ENCODE measurements at regions not wholly inside any gene's neighbourhood (a gene's known extent, or its start where the extent isn't known, plus 50 kb on each side); places are given as distances from the start of the nearest gene placed in this dataset.

- ATAC-seq (ENCODE audit: low read depth) (no peak), DNase-seq (ENCODE audit: low spot score in 2 of 2) (no peak)
- Mint-ChIP-seq H3K4me1 (no peaks in the 10 kb centered on the region), H3K4me3 (no peak overlapping the region), H3K9me3 (peaks cover under 1% of the 10 kb centered on the region), H3K27ac (no peak overlapping the region), H3K27me3 (peaks cover 4% of the 10 kb centered on the region), H3K36me3 (no peaks in the 10 kb centered on the region)
These were observed 133.4 kb downstream of the ESM1 start for GRCh38 chr5:54852007-54852406.

- DNase-seq (ENCODE audit: low spot score in 2 of 2) (no peak), ATAC-seq (ENCODE audit: low read depth) (no peak)
- no peak overlapping the region for H3K27ac Mint-ChIP-seq
- no peaks in the 10 kb centered on the region for H3K36me3 Mint-ChIP-seq
- H3K4me3 Mint-ChIP-seq, result no peak overlapping the region
- no peaks in the 10 kb centered on the region for H3K9me3 Mint-ChIP-seq
- H3K4me1 Mint-ChIP-seq, result no peaks in the 10 kb centered on the region
- H3K27me3 Mint-ChIP-seq, result peaks cover 4% of the 10 kb centered on the region
These were observed 133.9 kb downstream of the ESM1 start for GRCh38 chr5:54851449-54851848.

GRCh38 chr5:54848581-54848980 is 136.8 kb downstream of the ESM1 start:
- Mint-ChIP-seq H3K27me3 (peaks cover 4% of the 10 kb centered on the region), H3K4me1 (peaks cover 5% of the 10 kb centered on the region), H3K4me3 (no peak overlapping the region), H3K9me3 (no peaks in the 10 kb centered on the region), H3K27ac (no peak overlapping the region), H3K36me3 (no peaks in the 10 kb centered on the region)
- ATAC-seq (ENCODE audit: low read depth) (no peak), DNase-seq (ENCODE audit: low spot score in 2 of 2) (no peak)

DNA sequence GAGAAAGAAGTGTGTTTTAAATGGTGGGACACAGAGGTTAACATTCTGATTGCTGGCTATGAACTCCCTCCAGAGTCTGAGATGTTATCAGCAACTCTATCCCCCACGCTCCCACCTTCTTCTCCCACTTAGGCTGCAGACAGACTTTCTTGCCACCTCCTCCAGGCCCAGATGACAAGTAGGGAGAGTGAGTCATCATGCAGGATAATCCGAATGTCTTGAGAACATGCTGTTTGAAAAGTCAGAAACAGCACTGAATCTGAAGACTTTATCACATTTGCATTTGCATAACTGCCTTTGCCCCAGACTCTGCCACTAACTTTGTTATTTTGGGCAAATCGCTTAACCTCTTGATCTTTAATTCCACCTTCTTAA is 139.8 kb downstream of the ESM1 start:
- no peak for DNase-seq (ENCODE audit: low spot score in 2 of 2)
- no peak overlapping the region for H3K27ac Mint-ChIP-seq
- H3K4me1 Mint-ChIP-seq, result peaks cover 7% of the 10 kb centered on the region
- no peaks in the 10 kb centered on the region for H3K36me3 Mint-ChIP-seq
- H3K9me3 Mint-ChIP-seq, result no peaks in the 10 kb centered on the region
- no peak overlapping the region for H3K4me3 Mint-ChIP-seq
- peaks cover 3% of the 10 kb centered on the region for H3K27me3 Mint-ChIP-seq
- no peak for ATAC-seq (ENCODE audit: low read depth)

- Mint-ChIP-seq H3K9me3 (no peaks in the 10 kb centered on the region), H3K4me1 (peaks cover 7% of the 10 kb centered on the region), H3K4me3 (peak overlapping the region; percentile 85), H3K27me3 (peaks cover 3% of the 10 kb centered on the region), H3K27ac (peak overlapping the region; percentile 73), H3K36me3 (no peaks in the 10 kb centered on the region)
- DNase-seq (ENCODE audit: low spot score in 2 of 2) (peak in 1 of 2 donors; percentile 49), ATAC-seq (ENCODE audit: low read depth) (peak; percentile 68)
These were observed 140.4 kb downstream of the ESM1 start for GRCh38 chr5:54844905-54845566.

GRCh38 chr5:54844266-54844665 is 141.1 kb downstream of the ESM1 start:
- DNase-seq (ENCODE audit: low spot score in 2 of 2), result no peak
- Mint-ChIP-seq H3K4me1 (peaks cover 7% of the 10 kb centered on the region), H3K4me3 (peak overlapping the region; percentile 21)

GRCh38 chr5:54841481-54841880 is 143.9 kb downstream of the ESM1 start:
- Mint-ChIP-seq H3K4me3 (no peak overlapping the region), H3K4me1 (peaks cover 7% of the 10 kb centered on the region), H3K36me3 (no peaks in the 10 kb centered on the region), H3K27me3 (no peaks in the 10 kb centered on the region), H3K9me3 (no peaks in the 10 kb centered on the region), H3K27ac (no peak overlapping the region)
- ATAC-seq (ENCODE audit: low read depth), result no peak
- no peak for DNase-seq (ENCODE audit: low spot score in 2 of 2)

More at GRCh38 chr5:54844266-54844665, 141.1 kb downstream of the ESM1 start:
- H3K27me3 Mint-ChIP-seq, result peaks cover 3% of the 10 kb centered on the region
- H3K36me3 Mint-ChIP-seq, result no peaks in the 10 kb centered on the region
- H3K27ac Mint-ChIP-seq, result no peak overlapping the region
- no peaks in the 10 kb centered on the region for H3K9me3 Mint-ChIP-seq
- no peak for ATAC-seq (ENCODE audit: low read depth)

DNA sequence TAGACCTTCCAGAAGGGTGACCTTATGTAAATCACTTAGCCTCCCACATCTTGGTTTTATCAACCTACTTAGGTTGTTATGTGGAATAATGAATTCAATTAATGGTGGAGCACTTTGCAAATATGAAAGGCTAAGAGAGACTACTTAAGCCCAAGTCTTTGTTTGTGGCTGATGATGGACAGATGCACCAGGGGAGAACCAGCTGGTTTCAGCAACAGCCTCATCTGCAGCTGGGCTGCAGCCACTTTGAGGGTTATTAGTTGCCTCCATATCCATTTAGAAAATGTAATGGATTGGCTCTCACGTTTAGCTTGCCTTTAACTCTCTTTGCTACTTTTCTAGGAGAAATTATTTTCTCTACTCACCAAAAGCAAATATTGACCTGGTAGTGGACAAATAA is 146.6 kb downstream of the ESM1 start:
- H3K27me3 Mint-ChIP-seq, result no peaks in the 10 kb centered on the region
- ATAC-seq (ENCODE audit: low read depth), result no peak
- no peak overlapping the region for H3K27ac Mint-ChIP-seq
- DNase-seq (ENCODE audit: low spot score in 2 of 2), result no peak
- no peak overlapping the region for H3K4me3 Mint-ChIP-seq
- no peaks in the 10 kb centered on the region for H3K36me3 Mint-ChIP-seq
- no peaks in the 10 kb centered on the region for H3K9me3 Mint-ChIP-seq
- H3K4me1 Mint-ChIP-seq, result peaks cover 7% of the 10 kb centered on the region

DNA sequence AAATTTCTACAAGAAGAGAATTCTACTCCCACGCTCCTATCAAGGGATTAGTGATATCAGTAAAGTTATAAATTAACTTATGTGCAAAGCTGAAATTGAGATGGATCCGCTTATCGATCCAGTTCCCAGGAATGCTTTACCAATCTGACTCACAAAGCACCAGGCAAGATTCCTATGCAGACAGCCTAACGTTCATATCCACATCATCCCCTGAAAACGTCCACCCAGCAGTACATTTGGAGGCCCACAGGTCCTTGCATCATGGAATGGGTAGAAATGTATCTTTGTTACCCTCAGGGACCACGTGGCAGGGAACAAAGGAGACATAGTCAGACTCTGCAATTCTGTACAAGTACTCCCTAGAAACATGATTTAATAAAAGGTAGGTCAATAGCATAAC is 147.4 kb downstream of the ESM1 start:
- no peak overlapping the region for H3K4me3 Mint-ChIP-seq
- DNase-seq (ENCODE audit: low spot score in 2 of 2) (no peak), ATAC-seq (ENCODE audit: low read depth) (no peak)
- H3K9me3 Mint-ChIP-seq, result no peaks in the 10 kb centered on the region
- H3K4me1 Mint-ChIP-seq, result peaks cover 14% of the 10 kb centered on the region
- H3K27ac Mint-ChIP-seq, result no peak overlapping the region
- H3K27me3 Mint-ChIP-seq, result no peaks in the 10 kb centered on the region
- H3K36me3 Mint-ChIP-seq, result no peaks in the 10 kb centered on the region

DNA sequence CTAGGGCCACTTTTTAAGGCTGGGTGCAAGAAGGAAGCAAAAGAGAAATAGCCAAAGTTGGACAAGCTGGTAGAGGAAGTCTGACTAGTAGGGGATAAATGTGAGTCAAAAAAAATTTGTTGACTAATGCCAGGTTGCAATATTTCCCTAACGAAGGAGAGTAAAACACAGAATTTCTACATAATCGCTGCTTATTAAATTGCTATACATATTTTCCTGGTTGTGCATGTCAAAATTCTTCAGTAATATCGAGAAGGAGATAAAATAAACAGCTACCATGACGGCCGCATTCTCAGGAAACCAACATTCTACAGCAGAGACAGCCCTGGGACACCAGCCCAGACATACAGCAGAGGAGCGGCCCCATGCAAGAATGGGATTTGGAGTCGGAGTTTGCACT is 148.3 kb downstream of the ESM1 start:
- Mint-ChIP-seq H3K4me1 (peaks cover 16% of the 10 kb centered on the region), H3K27ac (no peak overlapping the region), H3K4me3 (no peak overlapping the region), H3K36me3 (no peaks in the 10 kb centered on the region), H3K9me3 (no peaks in the 10 kb centered on the region), H3K27me3 (no peaks in the 10 kb centered on the region)
- DNase-seq (ENCODE audit: low spot score in 2 of 2), result no peak
- ATAC-seq (ENCODE audit: low read depth), result no peak

DNA sequence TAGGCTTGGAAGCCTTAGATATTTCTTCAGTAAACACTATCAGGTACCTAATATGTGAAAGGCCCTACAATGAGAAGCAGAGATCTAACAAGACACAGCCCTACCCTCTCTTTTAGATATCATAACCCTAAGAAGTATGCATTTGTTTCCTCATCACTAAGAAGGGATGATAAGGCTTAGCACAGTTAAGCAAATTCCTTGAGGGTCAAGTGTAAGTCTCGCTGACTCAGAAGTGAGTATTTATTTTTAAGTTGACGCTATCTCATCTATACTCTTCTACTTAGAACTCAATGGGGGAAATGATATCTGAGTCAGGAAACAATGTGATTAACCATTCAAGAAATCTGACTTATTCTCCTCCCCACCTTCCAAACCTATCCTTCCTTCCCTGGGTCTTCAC is 149.7 kb downstream of the ESM1 start:
- H3K4me3 Mint-ChIP-seq, result no peak overlapping the region
- no peaks in the 10 kb centered on the region for H3K27me3 Mint-ChIP-seq
- H3K4me1 Mint-ChIP-seq, result peaks cover 15% of the 10 kb centered on the region
- H3K9me3 Mint-ChIP-seq, result no peaks in the 10 kb centered on the region
- no peak for DNase-seq (ENCODE audit: low spot score in 2 of 2)
- no peak for ATAC-seq (ENCODE audit: low read depth)
- H3K36me3 Mint-ChIP-seq, result no peaks in the 10 kb centered on the region
- H3K27ac Mint-ChIP-seq, result no peak overlapping the region

DNA sequence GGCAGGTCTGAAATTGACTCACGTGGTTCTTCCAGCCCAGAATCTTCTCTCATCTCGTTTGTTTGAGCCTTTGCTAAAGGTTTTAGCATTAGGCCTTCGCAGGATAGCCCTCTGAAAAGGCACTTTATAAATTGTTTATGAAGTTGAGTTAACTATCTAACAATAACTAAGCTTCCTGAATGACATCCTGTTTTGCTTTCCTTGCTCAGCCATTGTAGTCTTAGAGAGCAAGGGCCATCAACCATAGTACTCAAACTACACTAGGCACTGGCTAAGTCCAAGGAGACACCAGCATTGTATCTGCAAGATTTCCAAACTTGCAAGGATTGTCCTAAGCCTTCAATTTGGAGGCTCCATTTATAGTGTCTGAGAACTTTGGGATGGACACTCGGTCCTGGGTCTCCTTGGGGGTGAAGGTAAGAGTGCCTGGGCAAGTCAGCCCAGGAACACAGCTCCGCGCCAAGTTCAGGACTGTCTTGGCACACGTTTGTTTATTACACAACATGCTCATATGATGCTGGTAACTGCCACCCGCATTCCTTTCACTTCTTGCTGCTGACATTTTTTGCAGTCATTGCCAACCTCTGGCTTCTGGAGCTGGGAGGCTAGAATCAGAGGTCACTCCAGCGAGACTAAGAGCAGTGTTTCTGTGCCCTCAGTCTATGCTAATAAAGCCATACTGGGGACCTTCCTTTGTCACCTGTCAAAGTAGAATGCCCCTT is 151.1 kb downstream of the ESM1 start:
- H3K27me3 Mint-ChIP-seq, result no peaks in the 10 kb centered on the region
- ATAC-seq (ENCODE audit: low read depth) (no peak), DNase-seq (ENCODE audit: low spot score in 2 of 2) (no peak)
- no peak overlapping the region for H3K4me3 Mint-ChIP-seq
- no peaks in the 10 kb centered on the region for H3K36me3 Mint-ChIP-seq
- no peaks in the 10 kb centered on the region for H3K9me3 Mint-ChIP-seq
- H3K27ac Mint-ChIP-seq, result peak overlapping the region; percentile 56
- H3K4me1 Mint-ChIP-seq, result peaks cover 15% of the 10 kb centered on the region

GRCh38 chr5:54833590-54833989 is 151.8 kb downstream of the ESM1 start:
- DNase-seq (ENCODE audit: low spot score in 2 of 2), result no peak

DNA sequence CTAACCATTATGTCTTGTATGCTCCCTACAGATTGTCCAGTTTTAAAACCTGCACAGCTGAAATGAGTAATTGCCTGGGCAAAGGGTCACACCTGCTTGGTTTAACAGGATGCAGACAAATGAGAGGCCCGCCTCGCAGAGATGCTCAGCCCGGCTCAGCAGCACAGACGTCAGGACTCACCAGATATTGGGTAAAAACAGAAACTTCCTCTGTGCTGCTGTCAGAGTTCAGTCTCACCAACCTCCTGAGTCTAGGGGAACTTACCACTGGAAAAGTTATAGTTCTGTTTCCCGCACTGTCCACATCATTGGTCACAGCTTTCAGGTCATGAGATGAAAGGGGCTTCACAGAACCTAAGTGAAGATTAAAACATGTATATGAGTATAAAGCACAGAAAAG is 152.5 kb downstream of the ESM1 start:
- no peak overlapping the region for H3K4me3 Mint-ChIP-seq
- H3K4me1 Mint-ChIP-seq, result peaks cover 15% of the 10 kb centered on the region
- no peaks in the 10 kb centered on the region for H3K36me3 Mint-ChIP-seq
- H3K9me3 Mint-ChIP-seq, result no peaks in the 10 kb centered on the region
- peak; percentile 92 for ATAC-seq (ENCODE audit: low read depth)
- H3K27ac Mint-ChIP-seq, result peak overlapping the region; percentile 76
- DNase-seq (ENCODE audit: low spot score in 2 of 2), result peak in 1 of 2 donors; percentile 13
- no peaks in the 10 kb centered on the region for H3K27me3 Mint-ChIP-seq

More at GRCh38 chr5:54833590-54833989, 151.8 kb downstream of the ESM1 start:
- no peak for ATAC-seq (ENCODE audit: low read depth)
- no peaks in the 10 kb centered on the region for H3K9me3 Mint-ChIP-seq
- peaks cover 15% of the 10 kb centered on the region for H3K4me1 Mint-ChIP-seq
- H3K4me3 Mint-ChIP-seq, result no peak overlapping the region
- peak overlapping the region; percentile 76 for H3K27ac Mint-ChIP-seq
- no peaks in the 10 kb centered on the region for H3K36me3 Mint-ChIP-seq
- H3K27me3 Mint-ChIP-seq, result no peaks in the 10 kb centered on the region

GRCh38 chr5:54832045-54832444 is 153.3 kb downstream of the ESM1 start:
- no peak for ATAC-seq (ENCODE audit: low read depth)
- Mint-ChIP-seq H3K36me3 (peaks cover under 1% of the 10 kb centered on the region), H3K27me3 (no peaks in the 10 kb centered on the region), H3K27ac (no peak overlapping the region), H3K4me1 (peaks cover 15% of the 10 kb centered on the region), H3K4me3 (no peak overlapping the region), H3K9me3 (no peaks in the 10 kb centered on the region)
- DNase-seq (ENCODE audit: low spot score in 2 of 2), result no peak

Measured in memory B cell (primary cell).